ENCODE measurements at regions not wholly inside any gene's neighbourhood (a gene's known extent, or its start where the extent isn't known, plus 50 kb on each side); places are given as distances from the start of the nearest gene placed in this dataset.

DNA sequence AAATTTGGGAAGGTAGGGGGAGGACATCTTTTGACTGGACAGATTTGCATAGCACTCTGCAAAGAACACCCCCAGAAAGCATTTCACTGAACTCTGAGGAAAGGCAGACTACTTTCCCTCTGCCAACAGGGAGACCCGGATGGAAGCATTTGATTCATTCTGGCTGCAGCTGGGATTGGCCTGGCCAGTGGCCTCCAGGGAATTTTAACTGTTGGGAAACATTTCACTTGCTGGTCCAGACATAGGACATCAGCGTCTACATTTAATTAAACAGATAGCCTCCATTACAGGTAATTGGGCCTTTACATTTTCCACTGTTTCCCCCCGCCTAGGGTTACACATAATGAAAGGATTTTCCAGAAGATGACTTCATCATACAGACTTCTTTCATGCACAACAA lies 92.8 kb downstream of the MARCHF4 start:
- Histone ChIP-seq H3K9me3 (ENCODE audit: control extremely low read depth in 1 of 5, control insufficient read depth in 4 of 5, insufficient read depth in 2 of 5, low read depth in 1 of 5, low read length in 4 of 5) (no peaks in the 10 kb centered on the region), H3K27me3 (replicated peaks in 2 of 5; ENCODE audit: control insufficient read depth in 4 of 5, insufficient read depth in 5 of 5, low read length in 4 of 5) (no peaks in the 10 kb centered on the region), H3K27ac (ENCODE audit: insufficient read depth in 1 of 2, low read depth in 1 of 2, low read length in 2 of 2, poor library complexity in 1 of 2, severe bottlenecking in 2 of 2) (no peak overlapping the region), H3K4me1 (ENCODE audit: control extremely low read depth in 1 of 4, control insufficient read depth in 4 of 4, insufficient read depth in 4 of 4, low read length in 3 of 4) (peaks cover 0 to 7% (median 0%) of the 10 kb centered on the region in 4 experiments), H3K36me3 (ENCODE audit: control insufficient read depth in 4 of 4, insufficient read depth in 4 of 4, low read length in 3 of 4) (no peaks in the 10 kb centered on the region), H3K4me3 (ENCODE audit: control insufficient read depth in 1 of 7, extremely low read depth in 1 of 7, insufficient read depth in 4 of 7, low read depth in 2 of 7, low read length in 6 of 7) (no peak overlapping the region)
- ChIA-PET POLR2A (no interaction called here), CTCF (no interaction called here)
- DNase-seq: no peak
- 97% methylated on average over 3 of the region's 3 CpGs for WGBS (ENCODE audit: insufficient coverage)

GRCh38 chr2:216279031-216279430 lies 93.3 kb downstream of the MARCHF4 start:
- H3K27ac ChIP-seq (ENCODE audit: insufficient read depth in 1 of 2, low read depth in 1 of 2, low read length in 2 of 2, poor library complexity in 1 of 2, severe bottlenecking in 2 of 2): no peak overlapping the region
- POLR2A ChIA-PET: no interaction called here
- H3K36me3 ChIP-seq (ENCODE audit: control insufficient read depth in 4 of 4, insufficient read depth in 4 of 4, low read length in 3 of 4): no peaks in the 10 kb centered on the region
- no peak overlapping the region for H3K4me3 ChIP-seq (ENCODE audit: control insufficient read depth in 1 of 7, extremely low read depth in 1 of 7, insufficient read depth in 4 of 7, low read depth in 2 of 7, low read length in 6 of 7)
- WGBS (ENCODE audit: insufficient coverage): 90% methylated on average over 5 of the region's 5 CpGs
- no peak for DNase-seq
- CTCF ChIA-PET: interaction anchor here (1.6 to 1.8 kb wide), 2 partner anchors 11 to 57 kb away, joined by 3 to 4 read pairs; no protein-coding TSS in a partner anchor
- peaks cover 0 to 7% (median 0%) of the 10 kb centered on the region in 4 experiments for H3K4me1 ChIP-seq (ENCODE audit: control extremely low read depth in 1 of 4, control insufficient read depth in 4 of 4, insufficient read depth in 4 of 4, low read length in 3 of 4)
- no peaks in the 10 kb centered on the region for H3K27me3 ChIP-seq (replicated peaks in 2 of 5; ENCODE audit: control insufficient read depth in 4 of 5, insufficient read depth in 5 of 5, low read length in 4 of 5)
- H3K9me3 ChIP-seq (ENCODE audit: control extremely low read depth in 1 of 5, control insufficient read depth in 4 of 5, insufficient read depth in 2 of 5, low read depth in 1 of 5, low read length in 4 of 5): no peaks in the 10 kb centered on the region

DNA sequence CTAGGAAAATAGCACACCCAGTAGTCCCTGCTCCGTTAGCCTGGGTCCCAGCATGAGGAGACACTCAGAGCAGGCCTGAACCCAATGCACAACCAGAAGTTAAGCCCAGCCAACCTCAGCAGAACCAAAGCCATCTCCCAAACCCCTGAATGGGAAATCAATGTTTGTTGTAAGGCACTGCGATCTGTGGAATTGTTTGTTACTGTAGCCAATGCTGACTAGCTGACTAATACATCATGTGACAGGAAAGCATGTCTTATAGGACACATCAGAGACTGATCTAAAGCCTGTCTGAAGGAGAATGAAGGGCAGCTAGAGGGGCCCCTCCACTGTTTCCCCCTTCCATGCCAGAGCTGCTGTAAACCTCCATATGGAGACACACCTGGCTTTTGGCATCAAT lies 96.4 kb downstream of the MARCHF4 start:
- H3K36me3 ChIP-seq (ENCODE audit: control insufficient read depth in 4 of 4, insufficient read depth in 4 of 4, low read length in 3 of 4): no peaks in the 10 kb centered on the region
- 94% methylated on average over 2 of the region's 2 CpGs for WGBS (ENCODE audit: insufficient coverage)

GRCh38 chr2:216274194-216274840 lies 98.0 kb downstream of the MARCHF4 start:
- no peak overlapping the region for H3K4me3 ChIP-seq (ENCODE audit: control insufficient read depth in 1 of 7, extremely low read depth in 1 of 7, insufficient read depth in 4 of 7, low read depth in 2 of 7, low read length in 6 of 7)
- 79% methylated on average over 3 of the region's 4 CpGs for WGBS (ENCODE audit: insufficient coverage)
- no peaks in the 10 kb centered on the region for H3K27me3 ChIP-seq (replicated peaks in 2 of 5; ENCODE audit: control insufficient read depth in 4 of 5, insufficient read depth in 5 of 5, low read length in 4 of 5)
- H3K9me3 ChIP-seq (ENCODE audit: control extremely low read depth in 1 of 5, control insufficient read depth in 4 of 5, insufficient read depth in 2 of 5, low read depth in 1 of 5, low read length in 4 of 5): no peaks in the 10 kb centered on the region
- peak in 2 of 3 donors; percentile 32 to 36 for DNase-seq
- ChIA-PET CTCF (interaction anchor here (1.2 to 2.4 kb wide), 3 partner anchors 14 to 54 kb away, joined by 4 to 7 read pairs (median 4); no protein-coding TSS in a partner anchor), POLR2A (no interaction called here)
- H3K36me3 ChIP-seq (ENCODE audit: control insufficient read depth in 4 of 4, insufficient read depth in 4 of 4, low read length in 3 of 4): no peaks in the 10 kb centered on the region
- H3K4me1 ChIP-seq (ENCODE audit: control extremely low read depth in 1 of 4, control insufficient read depth in 4 of 4, insufficient read depth in 4 of 4, low read length in 3 of 4): no peaks in the 10 kb centered on the region
- no peak overlapping the region for H3K27ac ChIP-seq (ENCODE audit: insufficient read depth in 1 of 2, low read depth in 1 of 2, low read length in 2 of 2, poor library complexity in 1 of 2, severe bottlenecking in 2 of 2)

More for the DNA sequence above, 96.4 kb downstream of the MARCHF4 start:
- H3K27ac ChIP-seq (ENCODE audit: insufficient read depth in 1 of 2, low read depth in 1 of 2, low read length in 2 of 2, poor library complexity in 1 of 2, severe bottlenecking in 2 of 2): no peak overlapping the region
- ChIA-PET POLR2A (no interaction called here), CTCF (interaction anchor here (0.7 to 1.3 kb wide), 5 partner anchors 11 to 161 kb away, joined by 3 to 4 read pairs (median 3); no protein-coding TSS in a partner anchor)
- no peaks in the 10 kb centered on the region for H3K9me3 ChIP-seq (ENCODE audit: control extremely low read depth in 1 of 5, control insufficient read depth in 4 of 5, insufficient read depth in 2 of 5, low read depth in 1 of 5, low read length in 4 of 5)
- no peak overlapping the region for H3K4me3 ChIP-seq (ENCODE audit: control insufficient read depth in 1 of 7, extremely low read depth in 1 of 7, insufficient read depth in 4 of 7, low read depth in 2 of 7, low read length in 6 of 7)
- H3K27me3 ChIP-seq (replicated peaks in 2 of 5; ENCODE audit: control insufficient read depth in 4 of 5, insufficient read depth in 5 of 5, low read length in 4 of 5): no peaks in the 10 kb centered on the region
- no peaks in the 10 kb centered on the region for H3K4me1 ChIP-seq (ENCODE audit: control extremely low read depth in 1 of 4, control insufficient read depth in 4 of 4, insufficient read depth in 4 of 4, low read length in 3 of 4)
- no peak for DNase-seq

GRCh38 chr2:216261042-216261537 lies 111.2 kb downstream of the MARCHF4 start:
- no peaks in the 10 kb centered on the region for H3K9me3 ChIP-seq (ENCODE audit: control extremely low read depth in 1 of 5, control insufficient read depth in 4 of 5, insufficient read depth in 2 of 5, low read depth in 1 of 5, low read length in 4 of 5)
- 100% methylated on average over 3 of the region's 6 CpGs for WGBS (ENCODE audit: insufficient coverage)
- POLR2A ChIA-PET: no interaction called here
- H3K4me3 ChIP-seq (ENCODE audit: control insufficient read depth in 1 of 7, extremely low read depth in 1 of 7, insufficient read depth in 4 of 7, low read depth in 2 of 7, low read length in 6 of 7): no peak overlapping the region
- H3K4me1 ChIP-seq (ENCODE audit: control extremely low read depth in 1 of 4, control insufficient read depth in 4 of 4, insufficient read depth in 4 of 4, low read length in 3 of 4): peaks cover 0 to 8% (median 6%) of the 10 kb centered on the region in 4 experiments
- no peak for DNase-seq
- no peaks in the 10 kb centered on the region for H3K36me3 ChIP-seq (ENCODE audit: control insufficient read depth in 4 of 4, insufficient read depth in 4 of 4, low read length in 3 of 4)
- CTCF ChIA-PET: interaction anchor here (0.7 to 1.5 kb wide), 3 partner anchors 11 to 38 kb away, joined by 3 to 5 read pairs (median 4); no protein-coding TSS in a partner anchor
- H3K27me3 ChIP-seq (replicated peaks in 2 of 5; ENCODE audit: control insufficient read depth in 4 of 5, insufficient read depth in 5 of 5, low read length in 4 of 5): no peaks in the 10 kb centered on the region
- H3K27ac ChIP-seq (ENCODE audit: insufficient read depth in 1 of 2, low read depth in 1 of 2, low read length in 2 of 2, poor library complexity in 1 of 2, severe bottlenecking in 2 of 2): no peak overlapping the region

GRCh38 chr2:216260629-216261028 lies 111.7 kb downstream of the MARCHF4 start:
- Histone ChIP-seq H3K27me3 (replicated peaks in 2 of 5; ENCODE audit: control insufficient read depth in 4 of 5, insufficient read depth in 5 of 5, low read length in 4 of 5) (no peaks in the 10 kb centered on the region), H3K4me1 (ENCODE audit: control extremely low read depth in 1 of 4, control insufficient read depth in 4 of 4, insufficient read depth in 4 of 4, low read length in 3 of 4) (peaks cover 0 to 8% (median 6%) of the 10 kb centered on the region in 4 experiments), H3K36me3 (ENCODE audit: control insufficient read depth in 4 of 4, insufficient read depth in 4 of 4, low read length in 3 of 4) (no peaks in the 10 kb centered on the region), H3K9me3 (ENCODE audit: control extremely low read depth in 1 of 5, control insufficient read depth in 4 of 5, insufficient read depth in 2 of 5, low read depth in 1 of 5, low read length in 4 of 5) (no peaks in the 10 kb centered on the region), H3K4me3 (ENCODE audit: control insufficient read depth in 1 of 7, extremely low read depth in 1 of 7, insufficient read depth in 4 of 7, low read depth in 2 of 7, low read length in 6 of 7) (no peak overlapping the region), H3K27ac (ENCODE audit: insufficient read depth in 1 of 2, low read depth in 1 of 2, low read length in 2 of 2, poor library complexity in 1 of 2, severe bottlenecking in 2 of 2) (no peak overlapping the region)
- WGBS (ENCODE audit: insufficient coverage): 100% methylated on average over 2 of the region's 4 CpGs
- DNase-seq: no peak
- ChIA-PET POLR2A (no interaction called here), CTCF (interaction anchor here (0.7 to 1.5 kb wide), 3 partner anchors 11 to 38 kb away, joined by 3 to 5 read pairs (median 4); no protein-coding TSS in a partner anchor)

DNA sequence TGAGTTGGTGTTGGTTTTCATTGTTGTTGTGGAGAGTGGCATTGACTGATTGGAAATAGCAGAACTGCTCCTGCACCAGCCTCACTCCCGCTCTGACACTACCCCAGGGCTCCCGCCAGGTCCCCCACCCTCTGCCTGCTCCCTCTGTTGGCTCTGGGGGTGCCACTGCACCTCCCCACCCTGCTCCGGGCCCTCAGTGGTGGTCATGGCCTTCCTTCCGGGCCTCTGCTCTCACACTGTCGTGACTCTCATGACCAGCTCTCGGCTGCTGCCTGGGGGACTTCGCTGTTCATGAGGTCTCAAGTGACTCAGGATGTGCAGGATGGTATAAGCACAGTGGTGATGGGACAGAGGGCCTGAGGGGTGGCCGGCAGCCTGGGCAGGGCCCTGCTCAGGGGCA lies 113.2 kb downstream of the MARCHF4 start:
- H3K4me1 ChIP-seq (ENCODE audit: control extremely low read depth in 1 of 4, control insufficient read depth in 4 of 4, insufficient read depth in 4 of 4, low read length in 3 of 4): peaks cover 0 to 8% (median 6%) of the 10 kb centered on the region in 4 experiments
- CTCF ChIA-PET: no interaction called here
- POLR2A ChIA-PET: no interaction called here

More for the DNA sequence above, 113.2 kb downstream of the MARCHF4 start:
- Histone ChIP-seq H3K4me3 (ENCODE audit: control insufficient read depth in 1 of 7, extremely low read depth in 1 of 7, insufficient read depth in 4 of 7, low read depth in 2 of 7, low read length in 6 of 7) (no peak overlapping the region), H3K9me3 (ENCODE audit: control extremely low read depth in 1 of 5, control insufficient read depth in 4 of 5, insufficient read depth in 2 of 5, low read depth in 1 of 5, low read length in 4 of 5) (no peaks in the 10 kb centered on the region), H3K27ac (ENCODE audit: insufficient read depth in 1 of 2, low read depth in 1 of 2, low read length in 2 of 2, poor library complexity in 1 of 2, severe bottlenecking in 2 of 2) (no peak overlapping the region), H3K27me3 (replicated peaks in 2 of 5; ENCODE audit: control insufficient read depth in 4 of 5, insufficient read depth in 5 of 5, low read length in 4 of 5) (no peaks in the 10 kb centered on the region), H3K36me3 (ENCODE audit: control insufficient read depth in 4 of 4, insufficient read depth in 4 of 4, low read length in 3 of 4) (no peaks in the 10 kb centered on the region)
- DNase-seq: peak in 2 of 3 donors; percentile 9 to 21
- 100% methylated on average over 6 of the region's 8 CpGs for WGBS (ENCODE audit: insufficient coverage)

Data from common myeloid progenitor, CD34-positive (primary cell).